ENCODE measurements at regions not wholly inside any gene's neighbourhood (a gene's known extent, or its start where the extent isn't known, plus 50 kb on each side); places are given as distances from the start of the nearest gene placed in this dataset.
A peak's percentile ranks its signal among the peaks of the same experiment; 100 is the strongest.

- no peaks in the 10 kb centered on the region for H3K36me3 ChIP-seq
- H3K27ac ChIP-seq: no peak overlapping the region
- DNase-seq (ENCODE audit: extremely low spot score in 2 of 2): no peak
- no peaks in the 10 kb centered on the region for H3K4me1 ChIP-seq
- H3K27me3 ChIP-seq: no peaks in the 10 kb centered on the region
- H3K9me3 ChIP-seq: no peaks in the 10 kb centered on the region
- TF ChIP-seq POLR2AphosphoS5 (IDR thresholded peaks at IDR 0.05; ENCODE audit: insufficient read depth in 1 of 2, low read depth in 1 of 2): no peak
- no peak overlapping the region for H3K4me3 ChIP-seq
- intact Hi-C loops (cut with DNase I): no loop called here
These were observed 107.3 kb downstream of the BUD13 start for GRCh38 chr11:116665523-116665922.

DNA sequence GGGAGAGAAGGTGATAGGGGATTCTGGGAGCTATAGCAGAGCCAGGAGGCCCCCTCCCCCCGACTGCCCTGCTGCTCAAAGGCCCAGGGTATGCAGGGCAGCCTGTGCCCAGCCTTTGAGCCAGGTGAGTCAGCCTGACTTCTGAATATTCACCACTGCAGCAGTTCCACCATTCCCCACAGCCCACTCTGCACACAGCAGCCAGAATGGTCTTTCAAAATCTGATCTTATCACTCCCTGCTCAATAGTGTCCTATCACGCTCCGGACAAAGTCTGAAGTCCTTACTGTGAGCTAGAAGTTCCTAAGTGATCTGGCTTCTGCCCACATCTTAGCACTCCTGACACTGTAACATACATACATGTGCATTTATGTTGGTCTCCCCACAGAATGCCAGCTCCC is 111.7 kb downstream of the BUD13 start:
- Histone ChIP-seq H3K27ac (no peak overlapping the region), H3K36me3 (no peaks in the 10 kb centered on the region), H3K27me3 (no peaks in the 10 kb centered on the region), H3K4me1 (no peaks in the 10 kb centered on the region), H3K4me3 (no peak overlapping the region), H3K9me3 (no peaks in the 10 kb centered on the region)
- TF ChIP-seq POLR2AphosphoS5 (IDR thresholded peaks at IDR 0.05; ENCODE audit: insufficient read depth in 1 of 2, low read depth in 1 of 2): no peak
- no peak for TF ChIP-seq POLR2A (IDR thresholded peaks at IDR 0.05)
- TF ChIP-seq, protein P1, sequence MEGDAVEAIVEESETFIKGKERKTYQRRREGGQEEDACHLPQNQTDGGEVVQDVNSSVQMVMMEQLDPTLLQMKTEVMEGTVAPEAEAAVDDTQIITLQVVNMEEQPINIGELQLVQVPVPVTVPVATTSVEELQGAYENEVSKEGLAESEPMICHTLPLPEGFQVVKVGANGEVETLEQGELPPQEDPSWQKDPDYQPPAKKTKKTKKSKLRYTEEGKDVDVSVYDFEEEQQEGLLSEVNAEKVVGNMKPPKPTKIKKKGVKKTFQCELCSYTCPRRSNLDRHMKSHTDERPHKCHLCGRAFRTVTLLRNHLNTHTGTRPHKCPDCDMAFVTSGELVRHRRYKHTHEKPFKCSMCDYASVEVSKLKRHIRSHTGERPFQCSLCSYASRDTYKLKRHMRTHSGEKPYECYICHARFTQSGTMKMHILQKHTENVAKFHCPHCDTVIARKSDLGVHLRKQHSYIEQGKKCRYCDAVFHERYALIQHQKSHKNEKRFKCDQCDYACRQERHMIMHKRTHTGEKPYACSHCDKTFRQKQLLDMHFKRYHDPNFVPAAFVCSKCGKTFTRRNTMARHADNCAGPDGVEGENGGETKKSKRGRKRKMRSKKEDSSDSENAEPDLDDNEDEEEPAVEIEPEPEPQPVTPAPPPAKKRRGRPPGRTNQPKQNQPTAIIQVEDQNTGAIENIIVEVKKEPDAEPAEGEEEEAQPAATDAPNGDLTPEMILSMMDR (IDR thresholded peaks at IDR 0.05): no peak
- intact Hi-C loops (cut with DNase I): no loop called here
- DNase-seq (ENCODE audit: extremely low spot score in 2 of 2): peak; percentile 44 to 72

DNA sequence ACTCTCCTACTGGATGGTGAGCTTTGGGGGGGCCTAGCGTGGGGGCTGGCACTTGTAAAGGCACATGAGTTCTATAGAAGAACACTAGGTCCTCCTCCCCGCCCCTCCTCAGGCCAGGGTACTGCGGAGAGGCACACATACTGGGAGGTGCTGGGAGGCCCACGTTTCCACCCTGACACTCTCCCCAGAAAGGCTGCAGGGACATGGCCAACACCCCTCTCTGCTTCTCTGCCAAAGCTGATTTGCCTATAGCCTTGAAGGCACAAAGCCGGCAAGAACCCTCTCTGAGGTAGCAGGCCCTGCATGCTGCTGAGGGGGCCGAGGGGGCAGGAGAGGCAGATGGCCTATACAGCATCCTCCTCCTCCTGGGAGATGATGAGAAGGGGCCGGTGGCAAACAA is 112.8 kb downstream of the BUD13 start:
- no peak for TF ChIP-seq POLR2A (IDR thresholded peaks at IDR 0.05)
- TF ChIP-seq POLR2AphosphoS5 (IDR thresholded peaks at IDR 0.05; ENCODE audit: insufficient read depth in 1 of 2, low read depth in 1 of 2): no peak
- TF ChIP-seq, protein P1 (IDR thresholded peaks at IDR 0.05): no peak
- DNase-seq (ENCODE audit: extremely low spot score in 2 of 2): peak in 1 of 2 donors; percentile 61
- H3K27me3 ChIP-seq: no peaks in the 10 kb centered on the region
- H3K4me1 ChIP-seq: no peaks in the 10 kb centered on the region
- intact Hi-C loops (cut with DNase I): no loop called here
- no peaks in the 10 kb centered on the region for H3K9me3 ChIP-seq
- H3K4me3 ChIP-seq: no peak overlapping the region
- H3K36me3 ChIP-seq: no peaks in the 10 kb centered on the region
- no peak overlapping the region for H3K27ac ChIP-seq

DNA sequence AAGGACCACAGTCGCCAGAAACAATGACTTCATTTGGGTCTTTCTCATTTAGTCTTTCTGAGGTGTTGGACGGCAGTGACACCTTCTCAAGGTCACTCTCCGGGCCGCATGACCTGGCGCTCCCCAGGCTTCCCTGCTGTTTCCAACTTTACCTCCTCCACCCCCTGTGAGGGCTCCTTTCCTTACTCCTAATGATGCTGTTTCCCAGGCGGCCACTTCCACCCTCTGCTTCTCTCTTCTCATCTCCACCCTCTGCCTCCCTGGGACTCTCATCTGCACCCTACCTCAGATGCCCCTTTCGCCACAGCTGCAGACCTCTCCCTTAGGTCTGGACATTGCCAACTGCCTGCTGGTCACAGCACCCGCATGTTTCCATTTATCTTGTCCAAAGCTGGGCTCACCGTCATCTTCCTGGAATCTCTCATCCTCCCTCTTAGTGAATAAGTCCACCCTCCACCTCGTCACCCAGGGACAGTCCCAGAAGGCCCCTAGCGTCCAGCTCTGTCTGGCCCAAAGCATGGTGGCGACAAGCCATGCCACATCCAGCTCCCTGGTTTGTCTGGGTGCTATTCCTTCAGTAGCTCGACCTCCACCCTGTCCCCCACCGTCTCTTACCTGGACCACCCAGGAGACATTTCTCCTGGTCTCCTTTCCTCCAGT is 113.8 kb downstream of the BUD13 start:
- Histone ChIP-seq H3K27me3 (no peaks in the 10 kb centered on the region), H3K4me1 (no peaks in the 10 kb centered on the region), H3K4me3 (no peak overlapping the region), H3K36me3 (no peaks in the 10 kb centered on the region), H3K27ac (no peak overlapping the region), H3K9me3 (no peaks in the 10 kb centered on the region)
- TF ChIP-seq POLR2A (IDR thresholded peaks at IDR 0.05): no peak
- TF ChIP-seq, protein P1 (IDR thresholded peaks at IDR 0.05): no peak
- TF ChIP-seq POLR2AphosphoS5 (IDR thresholded peaks at IDR 0.05; ENCODE audit: insufficient read depth in 1 of 2, low read depth in 1 of 2): no peak
- DNase-seq (ENCODE audit: extremely low spot score in 2 of 2): peak; percentile 72 to 81
- intact Hi-C loops (cut with DNase I): no loop called here

DNA sequence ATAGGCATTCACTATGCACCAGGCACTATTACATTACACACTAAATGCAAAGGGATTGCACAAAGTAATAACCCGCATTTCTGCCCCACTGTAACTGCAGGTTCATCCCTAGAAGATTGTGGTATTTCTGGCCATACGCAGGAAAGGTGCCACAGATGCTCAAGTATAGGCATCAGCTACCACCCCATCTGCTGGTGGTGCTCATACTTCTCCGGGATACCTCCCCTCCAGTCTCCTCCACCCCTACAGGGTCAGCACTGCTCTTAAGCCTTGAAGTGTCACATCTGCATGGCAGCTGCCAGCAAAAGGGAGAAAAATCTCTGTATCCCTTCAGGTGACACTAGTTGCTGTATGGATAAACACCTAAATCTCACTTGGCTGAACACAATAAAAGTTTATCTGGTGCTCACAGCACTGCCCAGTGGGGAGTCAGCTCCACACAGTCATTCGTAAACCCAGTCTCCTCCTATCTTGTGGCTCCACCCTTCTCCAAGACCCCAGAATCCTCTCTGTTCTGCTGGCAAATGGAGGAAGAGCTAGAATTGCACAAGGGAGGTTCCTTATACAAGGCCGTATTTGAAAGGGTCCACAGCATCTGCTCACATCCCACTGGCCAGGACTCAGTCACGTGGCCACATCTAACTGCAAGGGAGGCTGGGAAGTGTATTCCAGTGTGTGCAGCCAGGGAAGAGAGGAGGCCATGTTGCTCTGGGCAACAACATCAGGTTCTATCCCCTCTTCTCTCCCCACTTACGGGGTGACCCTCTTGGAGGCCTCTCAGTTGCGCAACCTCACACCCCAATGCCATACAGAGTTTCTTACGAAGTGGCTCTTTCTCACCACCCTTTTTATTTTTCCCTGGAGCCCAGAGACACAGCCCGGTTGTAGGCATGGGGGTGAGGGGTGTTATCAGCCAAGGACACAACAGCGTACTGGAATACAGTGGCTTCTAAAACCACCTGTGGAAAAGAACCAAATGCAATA is 114.7 kb downstream of the BUD13 start:
- H3K4me3 ChIP-seq: no peak overlapping the region
- DNase-seq (ENCODE audit: extremely low spot score in 2 of 2): peak; percentile 58 to 74
- H3K4me1 ChIP-seq: no peaks in the 10 kb centered on the region
- TF ChIP-seq, protein P1 (IDR thresholded peaks at IDR 0.05): no peak
- TF ChIP-seq POLR2A (IDR thresholded peaks at IDR 0.05) (no peak), POLR2AphosphoS5 (IDR thresholded peaks at IDR 0.05; ENCODE audit: insufficient read depth in 1 of 2, low read depth in 1 of 2) (no peak)
- no peaks in the 10 kb centered on the region for H3K36me3 ChIP-seq
- H3K27ac ChIP-seq: no peak overlapping the region
- no peaks in the 10 kb centered on the region for H3K9me3 ChIP-seq
- intact Hi-C loops (cut with DNase I): no loop called here
- no peaks in the 10 kb centered on the region for H3K27me3 ChIP-seq
